Renal cortical epithelial cell (primary cell): ENCODE measurements at regions not wholly inside any gene's neighbourhood (a gene's known extent, or its start where the extent isn't known, plus 50 kb on each side); places are given as distances from the start of the nearest gene placed in this dataset.

Experiments
- DNase-seq: peaks from one replicate; pipeline ENCODE4 v3.0.0-alpha.2; 2011; ENCODE audit warnings: low read depth

DNA sequence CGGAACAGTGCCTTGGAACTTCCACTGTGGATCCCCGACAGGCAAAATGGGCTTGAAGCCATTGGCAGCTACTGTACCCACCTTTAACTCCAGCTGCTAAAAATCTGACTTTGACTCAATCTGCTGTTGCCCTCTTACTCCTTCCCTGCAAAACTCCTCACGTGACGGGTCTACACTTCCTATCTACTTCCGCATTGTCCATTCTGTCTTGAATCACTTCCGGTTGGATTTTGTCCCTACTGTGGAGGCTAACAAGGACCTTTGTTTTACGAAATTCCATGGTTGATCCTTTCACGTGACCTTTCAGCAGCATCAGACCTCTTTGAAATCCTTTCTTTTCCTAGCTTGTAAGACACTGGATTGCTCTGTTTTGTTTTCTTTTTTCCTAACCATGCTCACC, 268.4 kb downstream of the PRDM2 start:
- DNase-seq = no peak

- DNase-seq = no peak
Measured at GRCh38 chr1:13970631-13971247, 270.8 kb downstream of the PRDM2 start.

DNA sequence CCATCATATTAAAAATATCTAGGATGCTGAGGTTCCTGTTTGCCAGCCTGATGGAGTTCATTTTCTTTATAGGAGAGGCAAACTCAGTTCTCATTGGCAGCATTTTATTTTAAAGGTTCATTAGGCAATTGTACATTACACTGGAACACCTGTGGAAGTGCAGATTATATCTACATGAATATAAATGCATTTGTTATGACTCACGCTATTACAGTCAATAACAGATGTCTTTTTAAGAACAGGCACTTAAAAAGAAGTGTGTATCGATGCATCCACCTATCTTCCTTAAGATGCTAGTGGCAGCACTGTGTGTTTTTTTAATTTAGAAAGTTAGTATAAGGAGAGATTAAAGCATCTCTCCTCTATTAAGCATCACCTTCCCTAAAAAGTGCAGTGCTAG, 276.5 kb downstream of the PRDM2 start:
- DNase-seq = no peak

DNA sequence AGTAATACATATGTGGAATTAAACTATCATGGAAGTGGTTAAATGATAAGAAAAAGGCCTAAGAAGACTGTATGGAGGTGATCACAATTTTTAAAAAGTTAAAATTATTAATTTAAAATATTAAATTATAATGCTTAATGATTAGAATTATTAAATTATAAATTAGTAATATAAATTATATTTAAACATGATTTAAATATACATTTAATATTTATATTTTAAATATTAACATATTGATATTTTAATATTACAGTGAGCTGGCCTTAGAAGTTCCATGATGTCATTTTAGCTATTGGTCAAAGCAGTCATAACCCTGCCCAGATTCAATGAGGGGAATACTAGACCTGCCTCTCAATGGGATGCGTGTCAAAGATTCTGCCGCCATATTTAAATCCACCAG, 281.2 kb downstream of the PRDM2 start:
- no peak for DNase-seq

DNA sequence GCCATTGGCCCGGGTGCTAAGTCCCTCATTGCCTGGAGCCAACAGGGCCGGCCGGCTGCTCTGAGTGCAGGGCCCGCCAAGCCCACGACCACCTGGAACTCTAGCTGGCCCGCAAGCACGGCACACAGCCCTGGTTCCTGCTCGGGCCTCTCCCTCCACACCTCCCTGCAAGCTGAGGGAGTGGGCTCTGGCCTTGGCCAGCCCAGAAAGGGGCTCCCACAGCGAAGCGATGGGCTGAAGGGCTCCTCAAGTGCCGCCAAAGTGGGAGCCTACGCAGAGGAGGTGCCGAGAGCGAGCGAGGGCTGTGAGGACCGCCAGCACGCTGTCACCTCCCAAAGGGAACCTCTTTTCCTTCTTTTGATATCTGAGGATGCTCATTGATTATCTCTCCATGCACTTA, 283.4 kb downstream of the PRDM2 start:
- no peak for DNase-seq

GRCh38 chr1:13990939-13991338, 291.0 kb downstream of the PRDM2 start:
- DNase-seq = peak; percentile 4

DNA sequence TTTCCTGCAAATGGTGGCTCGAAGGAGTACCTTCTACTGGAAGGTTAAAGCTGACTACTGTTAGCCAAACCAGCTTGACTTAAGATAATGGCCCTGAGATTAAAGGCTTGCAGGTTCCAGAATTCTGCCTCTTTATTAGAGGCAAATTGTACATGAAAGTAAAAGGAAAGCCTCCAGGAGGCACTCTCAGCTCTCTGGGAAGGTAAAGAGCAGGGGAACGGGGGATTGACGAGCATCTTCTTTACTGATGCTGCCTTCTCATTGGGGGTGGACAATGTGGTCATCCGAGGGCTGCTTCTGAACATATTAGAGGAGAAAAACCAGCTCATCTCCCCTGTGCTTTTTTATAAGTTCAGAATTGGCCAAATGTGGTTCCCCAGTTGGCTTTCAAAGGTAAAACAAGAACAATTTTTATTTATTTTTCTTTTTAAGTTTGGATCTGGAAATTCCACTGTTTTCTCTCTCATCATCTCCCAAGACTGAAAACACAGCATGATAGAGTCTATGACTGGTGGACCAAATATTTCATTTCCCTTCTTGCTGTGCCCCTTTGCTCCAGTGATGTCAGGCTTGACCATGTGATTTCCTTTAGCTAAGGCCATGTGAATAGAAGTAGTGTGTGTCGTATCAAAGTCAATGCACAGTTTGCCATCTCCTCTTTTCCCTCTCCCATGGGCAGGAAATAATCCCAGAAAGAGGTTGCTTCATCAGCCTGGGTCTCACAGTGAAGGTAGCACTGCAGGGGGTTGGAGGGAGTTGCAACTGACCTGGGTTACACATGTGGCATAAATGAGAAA, 292.7 kb downstream of the PRDM2 start:
- DNase-seq = no peak

GRCh38 chr1:13994386-13994785, 294.4 kb downstream of the PRDM2 start:
- DNase-seq = no peak

DNA sequence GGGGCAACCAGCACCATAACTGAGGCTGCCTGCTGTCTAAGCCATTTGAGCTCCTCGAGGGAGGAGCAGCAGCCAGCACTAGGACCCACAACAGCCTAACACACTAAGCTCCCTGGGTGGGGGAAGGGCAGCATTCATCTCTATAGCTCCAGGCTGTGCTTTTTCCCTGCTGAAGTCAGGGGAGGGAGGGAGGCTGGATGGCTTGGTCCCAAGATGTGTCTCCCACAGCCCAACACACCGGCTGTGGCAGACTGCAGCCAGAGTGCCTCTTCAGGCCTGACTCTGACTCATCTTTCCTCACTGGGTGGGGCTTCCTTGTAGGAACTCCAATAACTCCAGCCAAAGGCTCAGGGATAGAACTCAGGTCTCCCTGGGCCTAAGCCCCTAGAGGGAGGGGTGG, 296.3 kb downstream of the PRDM2 start:
- no peak for DNase-seq

GRCh38 chr1:14003552-14003951, 303.6 kb downstream of the PRDM2 start:
- DNase-seq = no peak

GRCh38 chr1:14009582-14009981, 309.6 kb downstream of the PRDM2 start:
- DNase-seq = no peak

DNA sequence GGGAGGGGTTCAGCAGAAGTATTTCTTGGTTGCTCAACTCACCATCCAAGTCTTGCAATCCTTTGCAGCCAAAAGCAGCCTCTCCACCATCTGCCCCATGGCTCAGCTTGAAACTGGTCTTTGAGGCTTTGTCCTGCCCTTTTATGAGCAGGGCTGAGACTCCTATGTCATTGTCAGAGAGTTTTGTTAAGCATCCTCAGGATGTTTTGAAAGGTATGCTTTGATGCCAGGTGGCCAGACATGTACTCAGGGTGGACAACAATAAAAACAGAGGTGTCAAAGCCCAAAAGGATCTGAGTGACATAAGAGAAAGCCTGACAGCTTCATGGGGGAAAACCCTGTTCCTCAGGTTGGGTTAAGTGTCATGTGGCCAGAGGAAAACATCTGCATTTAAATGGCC, 310.5 kb downstream of the PRDM2 start:
- no peak for DNase-seq

GRCh38 chr1:14011132-14011531, 311.1 kb downstream of the PRDM2 start:
- no peak for DNase-seq

GRCh38 chr1:14011888-14012287, 311.9 kb downstream of the PRDM2 start:
- no peak for DNase-seq

GRCh38 chr1:14014929-14015328, 314.9 kb downstream of the PRDM2 start:
- no peak for DNase-seq

- DNase-seq = no peak
Measured at GRCh38 chr1:14015917-14016316, 315.9 kb downstream of the PRDM2 start.

DNA sequence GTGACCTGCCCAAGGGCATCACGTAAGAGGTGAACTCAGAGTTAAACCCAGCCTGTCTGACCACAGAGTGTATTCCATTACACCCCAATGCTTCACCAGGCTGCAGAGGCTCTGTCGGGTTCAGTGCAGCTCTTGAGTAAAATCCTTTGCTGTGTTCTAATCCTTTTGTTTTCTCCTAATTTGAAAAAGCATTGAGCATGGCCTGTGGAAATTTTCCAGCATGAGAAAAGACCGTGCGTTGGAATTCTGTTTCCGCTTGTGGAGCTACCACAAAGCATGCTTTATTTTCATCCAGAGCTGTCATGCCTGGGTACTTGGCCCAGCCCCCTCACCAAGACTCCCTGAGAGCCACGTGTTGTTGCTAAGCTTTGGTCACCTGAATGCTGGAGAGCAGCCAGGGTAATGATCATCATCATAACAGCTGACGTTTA, 317.6 kb downstream of the PRDM2 start:
- peak; percentile 32 for DNase-seq

GRCh38 chr1:14019461-14019860, 319.5 kb downstream of the PRDM2 start:
- DNase-seq = no peak

DNA sequence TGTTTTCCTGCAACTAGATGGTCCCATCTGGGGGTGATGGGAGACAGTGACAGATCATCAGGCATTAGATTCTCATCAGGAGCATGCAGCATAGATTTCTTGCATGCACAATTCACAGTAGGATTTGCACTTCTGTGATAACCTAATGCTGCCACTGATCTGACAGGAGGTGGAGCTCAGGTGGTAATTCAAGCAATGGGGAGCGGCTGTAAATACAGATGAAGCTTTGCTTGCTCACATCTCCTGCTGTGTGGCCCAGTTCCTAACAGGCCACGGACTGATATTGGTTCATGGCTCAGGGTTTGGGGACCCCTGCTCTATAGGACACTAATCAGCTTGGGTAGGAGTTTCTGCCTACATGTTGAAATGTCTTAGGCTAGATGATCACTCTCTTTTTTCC, 320.0 kb downstream of the PRDM2 start:
- DNase-seq = no peak

DNA sequence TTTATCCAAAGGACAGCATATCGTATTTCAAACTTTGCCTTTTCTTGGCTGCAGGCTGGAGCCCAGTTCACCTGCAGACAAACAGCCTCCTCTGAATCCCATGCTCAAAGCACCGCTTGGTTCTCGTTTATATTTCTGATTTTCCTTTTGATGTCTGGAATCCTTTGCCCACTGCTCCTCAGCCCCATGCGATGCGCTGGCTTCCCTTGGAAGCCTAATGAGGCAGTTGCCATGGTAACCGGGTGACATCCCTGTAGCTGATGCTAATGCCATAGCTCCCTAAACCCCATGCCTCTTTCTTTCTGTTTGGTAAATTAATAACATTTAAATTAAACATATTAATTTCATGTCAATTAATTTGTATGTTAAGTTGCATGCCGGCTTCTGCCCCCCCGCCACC, 327.1 kb downstream of the PRDM2 start:
- DNase-seq = no peak

DNA sequence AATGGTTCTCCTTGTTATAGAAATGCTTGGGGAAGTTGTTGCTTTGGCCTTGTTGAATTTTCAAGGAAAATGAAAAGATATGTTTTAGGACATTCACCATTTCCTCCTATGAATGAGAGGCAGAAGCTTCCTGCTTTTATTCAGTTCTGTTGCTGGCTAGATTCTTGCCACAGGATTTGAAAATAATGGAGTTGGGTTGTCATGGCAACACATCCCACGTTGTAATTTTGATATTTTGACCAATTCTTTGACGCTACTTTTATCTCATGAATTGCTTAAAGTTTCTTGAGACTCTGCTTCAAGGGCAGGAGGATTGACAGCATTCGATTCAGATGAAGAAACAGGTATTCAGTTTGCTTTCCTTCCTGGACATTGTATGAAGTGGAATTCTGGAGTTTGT, 331.5 kb downstream of the PRDM2 start:
- DNase-seq = no peak

DNA sequence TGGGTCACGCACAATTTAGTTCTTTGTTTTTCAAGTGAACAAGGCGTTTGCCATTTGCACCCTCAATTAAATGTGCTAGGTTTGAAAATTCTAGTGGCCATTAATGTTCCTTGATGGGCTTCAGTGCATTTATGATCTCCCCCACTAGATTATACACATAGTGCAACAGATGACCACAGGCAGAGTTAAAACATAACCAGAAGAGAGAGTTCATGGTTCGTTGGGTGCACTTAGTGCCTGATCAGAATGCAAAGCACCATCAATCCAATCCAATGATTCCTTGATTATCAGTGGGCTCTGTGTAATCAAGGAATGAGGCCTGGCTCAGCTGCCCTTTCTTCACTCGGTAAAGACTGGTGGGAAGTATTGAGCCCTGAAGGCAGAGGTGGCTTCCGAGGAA, 334.5 kb downstream of the PRDM2 start:
- peak; percentile 8 for DNase-seq

- peak; percentile 13 for DNase-seq
Measured at GRCh38 chr1:14037101-14037847, 337.3 kb downstream of the PRDM2 start.
